HG03442 (cell line): ENCODE measurements at regions not wholly inside any gene's neighbourhood (a gene's known extent, or its start where the extent isn't known, plus 50 kb on each side); places are given as distances from the start of the nearest gene placed in this dataset.
"Not testable (repeated sequence)": the region's sequence is repeated elsewhere in the genome, so short reads cannot be mapped to it uniquely, and the experiment has no call there.

Experiments used
- ATAC-seq: cut with Tn5 transposase; IDR thresholded peaks from one replicate; pipeline ENCODE4 v1.9.1; 2021; ENCODE audit warnings: mild to moderate bottlenecking, moderate library complexity; ENCODE audit not compliant: unreplicated experiment

DNA sequence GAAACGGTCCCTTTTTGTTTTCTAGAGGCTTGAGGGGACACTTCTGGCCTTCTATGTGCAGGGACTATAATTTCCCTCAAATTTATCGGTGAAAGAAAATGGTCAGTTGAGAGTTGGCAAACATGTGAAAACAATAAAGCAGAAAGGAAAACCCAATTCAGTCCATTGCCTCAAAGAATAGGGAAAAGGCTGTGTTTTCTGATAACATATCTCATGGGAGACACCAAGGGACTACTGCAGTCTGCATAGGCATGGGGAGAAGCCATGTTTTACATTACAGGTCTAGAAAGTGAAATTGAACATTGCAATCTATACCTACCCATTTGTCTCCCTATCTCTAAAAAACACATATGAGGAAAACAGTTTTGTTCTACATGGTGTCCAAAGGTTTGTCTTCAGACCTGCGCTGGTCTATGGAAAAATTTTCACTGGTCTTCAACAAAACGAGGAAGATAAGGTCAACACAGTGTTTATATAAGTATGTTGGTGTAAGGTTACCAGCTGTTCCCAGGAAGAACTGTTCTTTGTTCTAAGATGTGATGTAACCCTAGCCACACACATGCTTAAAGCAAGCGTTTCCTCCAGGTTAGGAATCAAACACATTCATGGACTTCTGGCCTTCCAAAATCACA is 179.7 kb downstream of the MREG start:
- no peak for ATAC-seq

DNA sequence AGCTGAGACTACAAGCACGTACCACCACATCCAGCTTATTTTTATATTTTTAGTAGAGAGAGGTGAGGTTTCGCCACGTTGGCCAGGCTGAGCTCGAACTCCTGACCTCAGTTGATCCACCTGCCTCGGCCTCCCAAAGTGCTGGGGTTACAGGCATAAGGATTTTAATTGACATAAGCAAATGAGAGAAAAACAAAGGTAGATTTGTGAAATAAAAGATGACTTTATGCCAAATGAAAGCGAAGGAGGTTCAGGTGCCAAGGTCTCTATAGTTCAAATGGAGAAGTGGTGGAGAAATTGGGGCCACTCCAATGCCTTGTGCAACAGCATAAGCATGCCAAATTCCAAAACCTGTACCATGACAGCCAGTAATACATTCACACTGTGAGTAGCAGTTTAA is 180.6 kb downstream of the MREG start:
- ATAC-seq, result no peak

DNA sequence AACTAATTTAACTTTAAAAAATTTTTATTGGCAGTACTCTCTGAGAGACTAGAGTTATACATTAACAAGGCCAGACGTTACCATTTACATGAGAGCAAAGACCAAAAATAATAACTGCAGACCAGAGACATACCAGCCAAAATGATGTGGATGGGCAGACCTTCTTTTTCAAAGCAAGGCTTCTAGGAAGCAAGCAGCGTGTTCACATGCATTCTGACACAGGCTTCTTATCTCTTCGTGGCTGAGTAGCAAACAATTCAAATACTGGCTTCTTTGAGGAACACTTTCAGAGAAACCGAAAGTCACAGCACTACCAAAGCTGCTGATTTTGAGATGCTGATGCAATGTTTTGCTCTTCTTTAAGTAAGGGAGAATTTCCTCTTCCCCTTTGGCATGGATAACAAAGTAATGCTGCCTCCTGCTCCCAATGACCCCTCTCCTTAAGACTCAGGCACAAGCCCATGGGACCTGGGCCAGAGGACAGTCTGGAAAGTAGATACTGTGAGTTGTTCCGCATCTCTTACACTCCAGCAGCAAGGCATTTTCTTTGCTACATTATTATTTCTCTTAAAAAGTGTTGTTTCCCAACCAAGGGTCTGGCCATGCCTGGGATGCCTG is 181.9 kb downstream of the MREG start:
- ATAC-seq, result no peak

DNA sequence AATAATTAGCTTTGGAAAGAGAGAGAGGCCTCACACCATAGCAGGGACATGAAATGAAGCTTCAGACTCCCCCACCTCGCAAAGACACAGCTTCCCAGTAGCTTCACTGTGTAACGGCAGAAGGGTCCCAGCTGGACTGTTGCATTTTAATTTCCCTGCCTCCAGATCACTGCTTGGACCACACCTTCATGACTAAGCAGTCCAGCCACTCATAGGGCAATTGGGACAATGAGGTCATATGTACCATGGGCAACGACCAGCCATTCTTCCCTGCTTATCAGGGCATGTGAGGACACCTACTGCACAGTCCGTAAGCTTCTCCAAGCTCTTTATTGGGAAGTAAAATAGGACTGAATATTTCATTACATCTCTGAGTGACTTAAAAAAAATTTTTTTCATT is 183.0 kb downstream of the MREG start:
- no peak for ATAC-seq

DNA sequence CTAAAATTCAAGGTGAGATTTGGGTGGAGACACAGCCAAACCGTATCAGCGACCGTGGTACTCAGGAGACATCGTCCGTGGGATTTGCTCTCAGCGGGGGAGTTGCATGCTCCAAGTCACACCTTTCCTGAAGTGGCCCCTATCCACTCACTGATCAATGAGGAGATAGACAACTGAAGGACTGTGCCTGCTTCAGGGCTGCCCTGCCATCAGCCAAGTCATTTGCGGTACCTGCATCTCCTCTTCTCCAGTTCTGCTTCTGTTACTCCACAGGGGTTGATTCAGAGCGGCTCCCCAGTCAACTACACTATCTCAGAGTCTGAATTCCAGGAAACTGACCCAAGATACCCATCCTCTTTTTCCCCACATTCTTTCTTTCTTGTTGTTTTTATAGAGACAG is 184.1 kb downstream of the MREG start:
- no peak for ATAC-seq

DNA sequence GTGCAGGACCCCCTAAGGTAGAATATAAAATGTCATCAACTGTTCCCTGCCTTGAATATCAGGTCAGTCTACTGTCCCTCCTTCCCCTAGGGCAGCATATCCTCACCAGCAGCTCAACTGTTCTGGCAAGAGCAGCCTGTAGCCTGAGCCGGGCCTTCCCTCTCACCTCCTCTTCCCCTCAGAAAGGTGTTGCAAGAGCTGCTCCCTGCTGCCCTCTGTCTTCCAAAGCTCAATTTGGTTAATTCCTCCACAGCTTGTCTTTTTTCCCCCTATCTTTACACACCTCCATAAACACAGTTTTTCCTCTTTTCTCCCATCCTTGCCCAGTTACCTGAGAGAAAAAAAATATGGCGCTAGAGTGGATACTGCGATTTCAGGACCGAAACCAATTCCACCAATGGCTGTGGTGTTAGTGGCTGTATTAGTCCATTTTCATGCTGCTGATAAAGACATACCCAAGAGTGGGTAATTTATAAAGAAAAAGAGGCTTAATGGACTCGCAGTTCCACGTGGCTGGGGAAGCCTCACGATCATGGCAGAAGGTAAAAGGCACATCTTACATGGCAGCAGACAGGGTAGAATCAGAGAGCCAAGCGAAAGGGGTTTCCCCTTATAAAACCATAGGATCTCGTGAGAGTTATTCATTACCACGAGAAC is 184.7 kb downstream of the MREG start:
- peak; percentile 91 for ATAC-seq

DNA sequence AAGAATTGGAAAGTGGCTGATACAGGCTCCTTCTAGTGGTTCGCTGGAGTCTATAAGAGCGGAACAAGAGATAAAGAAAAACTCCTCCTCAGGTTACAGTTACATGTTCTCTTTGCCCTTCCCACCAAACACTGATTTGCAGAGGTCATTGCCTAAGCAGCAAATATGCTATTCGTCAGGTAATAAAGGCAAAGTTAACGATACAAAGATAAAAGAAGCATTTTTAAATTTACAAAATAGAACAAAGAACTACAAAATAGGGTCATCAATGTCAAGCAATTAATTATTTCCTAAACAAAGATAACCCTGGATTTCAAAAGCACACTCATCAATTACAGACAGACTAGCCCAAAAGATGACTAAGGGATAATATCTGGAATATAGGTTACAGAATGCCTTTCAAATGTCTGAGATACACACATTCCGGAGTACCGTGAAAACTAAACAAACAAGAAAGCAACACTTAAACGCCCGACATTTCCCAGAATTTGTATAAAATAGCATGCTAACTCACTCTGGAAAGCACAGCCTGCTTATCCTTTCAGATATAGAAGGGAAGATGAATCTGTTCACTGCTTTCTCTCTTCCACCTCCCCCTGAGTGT is 186.4 kb downstream of the MREG start:
- no peak for ATAC-seq

DNA sequence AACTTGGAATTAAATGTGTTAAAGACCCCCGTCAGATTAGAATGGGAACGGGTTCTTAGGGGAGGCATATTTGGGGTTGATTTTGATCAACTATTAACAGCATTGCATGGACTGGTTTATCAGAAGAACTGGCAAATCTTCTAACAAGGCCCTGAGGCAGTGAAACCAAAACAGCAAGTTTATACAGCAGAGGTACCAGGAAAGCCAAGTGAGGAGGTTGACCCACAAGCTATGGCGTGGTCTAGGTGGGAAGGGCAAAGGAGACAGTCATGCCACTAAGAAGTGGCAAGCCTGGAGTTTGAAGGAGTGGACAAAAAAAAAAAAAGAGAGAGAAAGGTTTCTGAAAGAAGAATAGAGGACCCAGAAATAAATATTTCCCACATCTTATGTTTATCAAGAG is 187.0 kb downstream of the MREG start:
- no peak for ATAC-seq

DNA sequence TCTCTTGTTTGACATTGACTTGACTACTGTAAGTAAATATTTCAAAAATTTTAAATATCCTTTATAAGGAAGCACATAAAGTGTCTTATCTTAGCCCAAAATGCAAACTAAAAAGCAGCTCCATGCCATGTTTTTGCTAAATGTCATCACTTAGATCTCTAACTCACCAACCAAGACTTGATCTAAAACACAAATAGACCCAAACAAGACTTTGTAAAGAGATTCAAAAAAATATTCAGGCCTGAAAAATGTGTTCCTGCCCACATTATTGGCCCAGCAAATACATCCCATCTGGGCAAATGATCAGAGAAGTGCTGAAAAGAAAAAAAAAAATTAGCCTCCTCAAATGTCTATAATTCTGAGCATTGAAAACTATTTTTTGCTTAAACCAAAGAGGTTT is 187.6 kb downstream of the MREG start:
- ATAC-seq, result no peak

DNA sequence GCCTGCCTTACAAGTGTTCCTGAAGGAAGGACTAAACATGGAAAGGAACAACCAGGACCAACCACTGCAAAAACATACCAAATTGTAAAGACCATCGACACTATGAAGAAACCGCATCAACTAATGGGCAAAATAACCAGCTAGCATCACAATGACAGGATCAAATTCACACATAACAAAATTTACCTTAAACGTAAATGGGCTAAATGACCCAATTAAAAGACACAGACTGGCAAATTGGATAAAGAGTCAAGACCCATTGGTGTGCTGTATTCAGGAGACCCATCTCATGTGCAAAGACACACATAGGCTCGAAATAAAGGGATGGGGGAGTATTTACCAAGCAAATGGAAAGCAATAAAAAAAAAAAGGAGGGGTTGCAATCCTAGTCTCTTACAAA is 192.1 kb downstream of the MREG start:
- not testable (repeated sequence) for ATAC-seq

DNA sequence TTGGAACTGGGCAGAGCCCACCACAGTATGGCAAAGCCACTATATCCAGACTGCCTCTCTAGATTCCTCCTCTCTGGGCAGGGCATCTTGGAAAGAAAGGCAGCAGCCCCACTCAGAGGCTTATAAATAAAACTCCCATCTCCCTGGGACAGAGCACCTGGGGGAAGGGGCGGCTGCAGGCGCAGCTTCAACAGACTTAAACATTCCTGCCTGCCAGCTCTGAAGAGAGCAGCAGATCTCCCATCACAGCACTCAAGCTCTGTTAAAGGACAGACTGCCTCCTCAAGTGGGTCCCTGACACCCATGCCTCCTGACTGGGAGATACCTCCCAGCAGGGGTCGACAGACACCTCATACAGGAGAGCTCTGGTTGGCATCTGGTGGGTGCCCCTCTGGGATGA is 193.6 kb downstream of the MREG start:
- not testable (repeated sequence) for ATAC-seq

DNA sequence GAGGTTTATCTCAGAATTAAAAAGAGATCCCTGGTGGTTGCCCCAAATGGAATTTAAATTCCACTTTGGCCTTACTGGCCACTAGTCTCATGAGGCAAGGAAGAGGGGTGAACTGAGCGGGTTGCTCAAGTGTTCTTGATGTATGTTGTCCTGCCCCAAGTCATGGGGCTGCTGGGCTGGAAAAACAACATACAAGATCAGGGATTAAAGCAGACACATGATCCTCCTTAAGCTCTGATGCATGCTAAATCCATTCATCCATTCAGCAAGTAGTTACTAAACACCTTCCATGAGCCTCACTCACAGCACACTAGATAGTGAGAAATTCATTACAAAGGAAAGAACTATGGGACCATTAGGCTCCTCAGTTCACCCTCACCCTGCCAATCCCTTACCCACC is 196.3 kb downstream of the MREG start:
- no peak for ATAC-seq

DNA sequence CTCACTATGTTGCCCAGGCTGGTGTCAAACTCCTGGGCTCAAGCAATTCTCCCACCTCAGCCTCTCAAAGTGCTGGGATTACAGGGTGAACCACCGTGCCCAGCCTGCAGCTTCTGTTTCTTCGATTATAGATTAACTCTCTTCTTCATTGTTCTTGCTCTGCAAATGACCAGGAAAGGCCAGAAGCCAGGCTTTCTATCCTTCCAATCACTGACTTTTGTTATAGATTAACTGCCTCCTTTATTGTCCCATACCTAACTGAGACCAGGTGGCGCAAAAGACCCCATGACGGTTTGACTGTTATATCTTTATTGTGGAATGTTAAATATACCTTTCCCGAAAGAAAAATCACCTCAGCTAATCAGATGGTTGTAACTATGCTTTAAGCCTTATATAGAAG is 196.9 kb downstream of the MREG start:
- no peak for ATAC-seq

DNA sequence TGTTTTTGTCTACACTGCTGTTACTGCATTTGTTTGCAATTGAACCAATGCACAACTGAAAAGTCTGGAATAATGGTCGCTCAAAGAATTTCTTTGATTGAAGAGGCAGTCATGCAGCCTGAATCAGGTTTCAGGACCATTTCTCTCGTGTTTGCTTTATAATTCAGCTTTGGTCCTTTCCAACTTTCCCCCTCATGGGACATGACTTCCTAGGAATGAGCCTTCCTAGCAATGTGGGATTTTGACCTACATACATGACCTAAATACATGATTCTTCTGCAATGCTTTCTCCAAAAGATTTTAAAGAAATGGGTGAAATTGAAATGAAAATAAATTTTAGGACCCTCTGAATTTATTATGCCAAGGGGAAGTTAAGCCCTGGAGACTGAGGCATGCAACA is 197.4 kb downstream of the MREG start:
- no peak for ATAC-seq

DNA sequence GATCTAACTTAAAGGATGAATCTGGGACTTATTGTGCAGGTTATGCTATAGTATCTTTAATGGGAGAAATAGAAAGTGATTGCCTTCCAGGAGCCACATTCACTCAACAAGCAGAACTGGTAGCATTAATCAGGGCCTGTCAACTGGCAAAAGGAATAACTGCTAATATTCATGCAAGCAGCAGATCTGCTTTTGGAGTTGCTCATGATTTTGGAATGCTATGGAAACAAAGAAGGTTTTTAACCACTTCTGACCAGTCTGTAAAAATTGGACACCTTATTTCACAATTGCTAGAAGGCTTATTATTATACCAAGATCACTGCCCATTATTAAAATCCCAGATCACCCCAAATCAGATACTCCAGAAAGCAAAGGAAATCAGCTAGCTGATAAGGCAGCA is 200.4 kb downstream of the MREG start:
- ATAC-seq, result no peak

DNA sequence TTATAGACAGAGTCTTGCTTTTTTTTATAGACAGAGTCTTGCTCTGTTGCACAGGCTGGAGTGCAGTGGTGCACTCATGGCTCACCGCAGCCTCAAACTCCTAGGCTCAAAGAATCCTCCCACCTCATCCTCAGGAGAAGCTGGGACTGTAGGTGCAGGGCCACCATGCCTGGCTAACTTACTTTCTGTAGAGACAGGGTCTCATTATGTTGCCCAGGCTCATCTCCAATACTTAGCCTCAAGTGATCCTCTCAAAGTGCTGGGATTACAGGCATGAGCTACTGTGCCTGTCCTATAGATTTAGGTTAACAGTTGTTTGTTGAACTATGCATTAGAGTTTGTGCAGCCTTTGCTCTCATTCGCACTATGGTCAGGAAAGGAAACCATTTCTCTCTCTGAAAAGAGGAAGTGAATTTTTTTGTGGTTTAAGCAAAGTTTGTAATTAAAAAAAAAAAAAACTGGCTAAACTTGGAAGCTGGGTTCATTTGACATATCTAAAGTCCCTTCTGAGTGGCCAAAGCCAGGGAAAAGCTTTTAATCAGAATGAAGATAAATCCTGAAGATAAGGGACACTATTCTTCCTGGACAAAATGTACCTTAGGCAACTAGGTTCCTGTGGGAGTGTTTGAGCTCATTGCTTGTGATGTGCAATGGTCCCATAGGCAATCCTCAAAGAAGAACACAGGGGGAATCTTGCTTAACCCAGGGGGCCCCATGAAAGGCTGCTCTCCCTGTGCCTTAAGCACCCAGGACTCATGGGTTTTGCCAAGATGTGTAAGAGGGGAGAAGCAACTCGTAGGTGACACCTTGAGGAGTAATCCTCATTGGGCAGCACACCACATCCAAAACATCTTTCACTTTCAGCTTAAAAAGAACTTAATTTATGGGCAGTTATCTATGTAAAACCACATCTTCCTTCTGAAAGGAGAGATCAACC is 201.7 kb downstream of the MREG start:
- ATAC-seq, result peak; percentile 95

DNA sequence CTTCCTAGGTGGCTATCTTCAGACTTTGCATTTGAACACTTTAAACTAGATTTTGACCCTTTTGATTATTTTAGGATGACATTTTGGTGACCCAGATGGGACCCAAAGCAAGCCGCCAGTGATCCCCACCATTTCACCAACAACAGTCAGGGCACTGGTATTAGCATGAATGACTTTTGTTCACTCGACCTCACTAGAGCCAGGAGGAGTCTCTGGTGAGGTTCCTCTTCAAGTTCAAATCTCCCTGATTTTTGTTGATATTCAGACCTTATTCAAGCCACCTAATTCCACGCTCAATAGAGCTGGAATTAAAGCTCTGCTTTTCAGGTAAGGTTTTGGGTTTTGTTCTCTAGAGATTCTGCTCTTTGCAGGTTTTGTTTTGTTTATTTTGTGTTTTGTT is 202.3 kb downstream of the MREG start:
- ATAC-seq, result peak; percentile 20

DNA sequence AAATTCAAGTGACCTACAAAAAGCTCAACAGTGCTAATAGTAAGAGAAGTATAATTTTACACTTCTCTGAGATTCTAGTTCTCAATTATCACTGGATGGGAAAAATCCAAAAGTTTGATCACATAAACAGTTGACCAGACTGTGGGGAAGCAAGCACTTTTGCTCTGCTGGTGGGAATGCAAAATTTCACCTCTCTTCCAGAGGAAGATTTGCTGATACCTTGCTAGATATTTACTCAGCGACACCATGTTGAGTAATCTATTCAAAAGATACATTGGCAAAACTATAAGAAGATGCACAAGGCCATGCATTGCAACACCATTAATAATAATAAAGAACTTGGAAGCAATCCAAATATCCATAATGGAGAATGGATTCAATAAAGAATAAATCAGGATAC is 204.4 kb downstream of the MREG start:
- ATAC-seq, result no peak

DNA sequence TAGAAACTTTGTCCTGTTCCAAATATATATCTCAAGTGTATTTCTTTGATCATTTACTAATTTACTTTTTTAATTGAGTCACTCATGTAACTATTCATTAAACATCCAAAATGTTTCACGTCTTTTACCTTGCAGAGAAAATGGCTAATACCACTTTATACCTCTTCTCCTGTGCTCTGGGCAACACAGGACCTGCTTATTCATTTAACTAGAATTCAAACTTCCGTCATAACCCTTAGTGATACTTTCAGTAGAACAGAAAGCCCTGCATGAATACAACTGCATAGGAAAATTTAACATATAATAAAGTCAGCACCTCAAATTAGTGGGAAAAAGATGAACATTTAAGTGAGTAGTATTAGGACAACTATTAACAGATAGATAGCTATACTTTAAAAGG is 205.2 kb downstream of the MREG start:
- ATAC-seq, result no peak

DNA sequence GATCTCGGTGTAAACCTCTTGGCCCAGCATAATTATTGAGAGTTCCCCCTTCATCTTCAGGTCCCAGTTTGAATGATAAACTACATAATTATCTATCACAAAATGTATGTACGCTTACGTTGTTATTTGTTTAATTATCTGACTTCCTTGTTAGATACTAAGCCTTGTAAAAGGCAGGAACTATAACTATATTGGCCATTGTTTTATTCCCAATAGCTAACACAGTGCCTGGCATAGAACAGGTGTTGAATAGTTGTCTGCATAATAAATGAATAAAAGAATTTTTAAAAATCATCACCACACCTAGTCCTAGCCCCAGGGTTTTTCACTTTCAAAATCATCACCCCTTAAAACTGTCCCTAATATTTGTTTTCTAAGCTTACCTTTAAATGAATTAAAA is 207.9 kb downstream of the MREG start:
- no peak for ATAC-seq

DNA sequence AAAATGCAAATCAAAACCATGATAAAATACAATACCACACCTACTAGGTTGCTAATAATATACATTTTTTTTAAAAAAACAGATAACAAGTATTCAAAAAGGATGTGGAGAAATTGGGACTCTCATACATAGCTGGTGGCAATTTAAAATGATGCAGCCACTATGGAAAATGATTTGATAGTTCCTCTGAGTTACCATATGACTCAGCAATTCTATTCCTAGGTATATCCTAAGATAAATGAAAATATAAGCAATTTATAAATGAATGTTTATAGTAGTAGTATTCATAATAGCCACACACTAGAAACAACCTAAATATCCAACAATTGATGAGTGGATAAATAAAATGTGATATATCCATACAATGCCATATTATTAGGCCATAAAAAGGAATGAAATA is 210.2 kb downstream of the MREG start:
- no peak for ATAC-seq
